Daoy (cell line): ENCODE measurements at regions not wholly inside any gene's neighbourhood (a gene's known extent, or its start where the extent isn't known, plus 50 kb on each side); places are given as distances from the start of the nearest gene placed in this dataset.

Source experiments
- DNase-seq: peaks from one replicate; pipeline ENCODE4 v3.0.0-alpha.2; 2015; ENCODE audit warnings: low read depth

DNA sequence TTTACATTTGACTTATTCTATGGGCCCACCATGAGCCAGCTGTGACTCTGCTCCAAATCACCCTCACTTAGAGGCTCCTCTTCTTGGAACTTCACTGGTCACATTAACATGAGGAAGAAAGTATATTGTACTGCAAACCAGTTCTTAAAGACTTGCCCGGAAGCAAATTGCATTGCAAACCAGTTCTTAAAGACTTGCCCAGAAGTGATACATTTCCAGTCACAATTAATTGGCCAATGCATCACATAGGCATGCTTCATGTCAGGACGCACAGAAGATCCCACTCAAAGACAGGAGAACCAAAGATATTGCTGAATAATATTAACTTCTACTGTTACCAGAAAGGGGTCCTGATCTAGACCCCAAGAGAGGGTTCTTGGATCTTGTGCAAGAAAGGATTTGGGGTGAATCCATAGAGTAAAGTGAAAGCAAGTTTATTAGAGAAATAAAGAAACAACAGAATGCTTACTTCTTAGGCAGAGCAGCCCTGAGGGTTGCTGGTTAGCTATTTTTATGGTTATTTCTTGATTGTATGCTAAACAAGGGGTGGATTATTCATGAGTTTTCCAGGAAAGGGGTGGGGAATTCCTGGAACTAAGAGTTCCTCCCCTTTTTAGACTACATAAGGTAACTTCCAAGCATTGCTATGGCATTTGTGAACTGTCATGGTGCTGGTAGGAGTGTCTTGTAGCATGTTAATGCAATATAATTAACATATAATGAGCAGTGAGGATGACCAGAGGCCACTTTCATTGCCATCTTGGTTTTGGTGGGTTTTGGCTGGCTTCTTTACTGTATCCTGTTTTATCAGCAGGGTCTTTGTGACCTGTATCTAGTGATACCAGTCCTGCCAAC, 54.6 kb upstream of the HCCS start:
- no peak for DNase-seq

DNA sequence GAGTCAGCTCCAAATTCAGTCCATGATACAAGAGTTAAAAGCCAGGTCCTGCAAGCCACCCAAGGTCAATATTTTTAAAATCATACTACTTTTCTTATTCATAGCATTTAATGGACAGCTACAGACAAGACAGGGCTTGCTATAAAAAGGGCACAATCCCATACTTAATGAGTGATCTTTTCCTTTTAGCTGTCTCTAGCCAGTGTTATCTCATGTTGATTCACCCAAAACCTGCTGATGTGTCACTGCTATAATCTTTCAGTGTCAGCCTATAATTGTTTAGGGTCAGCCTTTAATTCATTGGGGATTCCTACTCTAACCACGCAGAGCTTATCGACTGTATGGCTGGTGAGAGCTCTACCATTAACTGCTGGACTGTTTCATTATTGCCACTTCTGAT, 51.2 kb upstream of the HCCS start:
- peak; percentile 23 for DNase-seq
